AG04449 (cell line): ENCODE measurements at regions not wholly inside any gene's neighbourhood (a gene's known extent, or its start where the extent isn't known, plus 50 kb on each side); places are given as distances from the start of the nearest gene placed in this dataset.

Source experiments
- CTCF ChIA-PET: fragments of 350-600 bp; formaldehyde crosslinking; extraction: SDS; loops from one replicate; lab custom pipeline; 2021; ENCODE audit warnings: antibody characterized with exemption; lab: Yijun Ruan, JAX
- POLR2A ChIA-PET: fragments of 400-600, 350-600 bp; formaldehyde crosslinking; extraction: SDS; loops from one replicate; lab custom pipeline; 2020; ENCODE audit warnings: antibody characterized with exemption, inconsistent platforms; lab: Yijun Ruan, JAX
- DNase-seq: peaks from one replicate; pipeline ENCODE4 v3.0.0-alpha.2; 2010; ENCODE audit warnings: low read depth, low spot score
- H3K4me3 ChIP-seq: 2 replicates; pipeline ENCODE4 v1.5.1; 2011; ENCODE audit warnings: low read depth, mild to moderate bottlenecking, control low read depth, low read length
- TF ChIP-seq, protein P1 (sequence below): IDR thresholded peaks from one replicate; pipeline ENCODE4 v1.5.1; 2011; ENCODE audit warnings: mild to moderate bottlenecking, moderate library complexity, low read length, control low read depth, inconsistent platforms; ENCODE audit not compliant: insufficient read depth; ENCODE audit errors: missing control alignments

DNA sequence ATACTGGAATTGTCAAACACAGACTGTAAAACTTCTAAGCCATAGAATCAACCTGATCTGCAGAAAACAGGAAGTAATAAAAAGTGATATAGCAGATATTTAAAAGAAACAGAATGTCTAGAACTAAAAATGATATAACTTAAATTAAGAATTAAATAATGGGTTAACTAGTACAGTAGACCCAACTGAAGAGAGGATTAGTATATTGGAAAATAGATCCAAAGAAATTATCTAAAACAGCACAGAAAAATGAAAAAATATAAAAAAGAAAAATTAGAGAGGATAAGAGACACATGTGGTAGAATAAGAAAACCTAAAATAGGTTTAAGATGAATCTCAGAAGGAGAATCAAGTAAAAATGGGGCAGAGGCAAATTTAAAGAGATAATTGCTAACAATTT, 219.9 kb downstream of the SEMA6A start:
- no peak for DNase-seq
- H3K4me3 ChIP-seq: no peak overlapping the region
- ChIA-PET CTCF (interaction anchor here (0.6 kb wide), 1 partner anchor 41 kb away, joined by 3 read pairs; no protein-coding TSS in a partner anchor), POLR2A (no interaction called here)
- TF ChIP-seq, protein P1, sequence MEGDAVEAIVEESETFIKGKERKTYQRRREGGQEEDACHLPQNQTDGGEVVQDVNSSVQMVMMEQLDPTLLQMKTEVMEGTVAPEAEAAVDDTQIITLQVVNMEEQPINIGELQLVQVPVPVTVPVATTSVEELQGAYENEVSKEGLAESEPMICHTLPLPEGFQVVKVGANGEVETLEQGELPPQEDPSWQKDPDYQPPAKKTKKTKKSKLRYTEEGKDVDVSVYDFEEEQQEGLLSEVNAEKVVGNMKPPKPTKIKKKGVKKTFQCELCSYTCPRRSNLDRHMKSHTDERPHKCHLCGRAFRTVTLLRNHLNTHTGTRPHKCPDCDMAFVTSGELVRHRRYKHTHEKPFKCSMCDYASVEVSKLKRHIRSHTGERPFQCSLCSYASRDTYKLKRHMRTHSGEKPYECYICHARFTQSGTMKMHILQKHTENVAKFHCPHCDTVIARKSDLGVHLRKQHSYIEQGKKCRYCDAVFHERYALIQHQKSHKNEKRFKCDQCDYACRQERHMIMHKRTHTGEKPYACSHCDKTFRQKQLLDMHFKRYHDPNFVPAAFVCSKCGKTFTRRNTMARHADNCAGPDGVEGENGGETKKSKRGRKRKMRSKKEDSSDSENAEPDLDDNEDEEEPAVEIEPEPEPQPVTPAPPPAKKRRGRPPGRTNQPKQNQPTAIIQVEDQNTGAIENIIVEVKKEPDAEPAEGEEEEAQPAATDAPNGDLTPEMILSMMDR: no peak

DNA sequence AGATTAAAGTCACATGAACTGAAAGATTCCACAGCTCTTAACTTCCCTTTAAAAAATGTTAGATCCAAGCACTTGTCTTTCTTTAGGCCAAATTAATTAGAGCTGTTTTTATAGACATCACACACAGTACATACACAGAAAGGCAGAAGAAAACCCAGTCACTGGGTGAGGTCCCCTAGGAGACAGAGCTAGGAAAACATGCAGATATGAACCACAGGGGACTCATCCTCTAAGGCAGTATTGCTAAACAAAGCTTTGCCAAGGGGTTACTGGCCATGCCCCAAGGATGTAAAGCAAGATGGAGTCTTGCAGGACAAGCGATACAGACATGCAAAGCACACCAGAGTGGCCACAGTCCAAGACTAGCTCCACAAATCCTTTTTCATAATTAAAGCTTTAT, 227.0 kb downstream of the SEMA6A start:
- POLR2A ChIA-PET: no interaction called here

DNA sequence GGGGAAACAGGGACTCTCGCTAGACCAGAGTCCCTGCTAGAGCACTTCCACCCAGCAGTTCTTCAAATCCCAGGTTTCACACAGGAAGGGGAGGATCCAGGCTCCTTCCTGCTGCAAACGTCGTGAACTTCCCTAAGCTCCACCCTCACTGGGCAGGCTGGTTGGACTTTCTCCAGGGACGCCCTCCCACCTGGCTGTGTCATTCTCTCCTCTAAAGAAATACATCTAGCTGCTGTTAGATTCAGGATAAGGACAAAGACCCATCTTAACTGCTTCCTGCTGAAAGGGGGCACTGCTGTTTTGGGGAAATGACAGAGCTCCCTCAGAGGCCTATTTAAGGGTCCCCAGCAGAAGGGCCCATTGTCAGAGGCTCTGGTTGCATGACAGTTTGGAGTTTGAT, 230.7 kb downstream of the SEMA6A start:
- POLR2A ChIA-PET: no interaction called here
- CTCF ChIA-PET: no interaction called here
- DNase-seq: no peak
- TF ChIP-seq, protein P1: no peak
- no peak overlapping the region for H3K4me3 ChIP-seq

More for the DNA sequence above, 227.0 kb downstream of the SEMA6A start:
- CTCF ChIA-PET: interaction anchor here (1.1 kb wide), 1 partner anchor 14 kb away, joined by 3 read pairs; no protein-coding TSS in a partner anchor
- no peak for DNase-seq
- no peak overlapping the region for H3K4me3 ChIP-seq
- TF ChIP-seq, protein P1: no peak
